VCaP (cell line): ENCODE measurements at regions not wholly inside any gene's neighbourhood (a gene's known extent, or its start where the extent isn't known, plus 50 kb on each side); places are given as distances from the start of the nearest gene placed in this dataset.

Experiments
- H3K27ac ChIP-seq: fragments of 450-650 bp; 2 replicates; pipeline ENCODE4 v1.5.1; 2017
- CTCF ChIP-seq: fragments of 450-650 bp; conservative IDR thresholded peaks from 2 replicates; pipeline ENCODE4 v1.5.1; 2017; ENCODE audit warnings: mild to moderate bottlenecking, moderate library complexity

DNA sequence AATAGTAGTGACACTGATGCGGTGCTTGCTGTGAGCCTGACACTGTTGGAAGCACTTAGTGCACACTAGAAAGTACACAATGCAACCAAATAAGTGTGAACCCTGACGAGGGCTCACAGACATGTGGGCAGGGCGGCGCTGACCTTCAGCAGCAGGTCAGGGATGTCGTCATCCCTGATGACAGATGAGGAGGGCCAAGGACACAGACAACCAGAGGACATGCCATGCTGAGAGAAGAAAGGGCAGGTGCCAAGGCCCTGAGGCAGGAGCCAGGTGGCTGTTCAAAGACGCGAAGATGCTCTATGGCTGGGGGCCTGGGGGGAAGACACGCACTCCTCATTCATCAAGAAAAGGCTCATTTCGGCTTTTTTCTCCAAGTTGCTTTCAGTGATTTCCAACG is 176.4 kb upstream of the CST7 start:
- TF ChIP-seq CTCF = no peak
- no peak overlapping the region for H3K27ac ChIP-seq

DNA sequence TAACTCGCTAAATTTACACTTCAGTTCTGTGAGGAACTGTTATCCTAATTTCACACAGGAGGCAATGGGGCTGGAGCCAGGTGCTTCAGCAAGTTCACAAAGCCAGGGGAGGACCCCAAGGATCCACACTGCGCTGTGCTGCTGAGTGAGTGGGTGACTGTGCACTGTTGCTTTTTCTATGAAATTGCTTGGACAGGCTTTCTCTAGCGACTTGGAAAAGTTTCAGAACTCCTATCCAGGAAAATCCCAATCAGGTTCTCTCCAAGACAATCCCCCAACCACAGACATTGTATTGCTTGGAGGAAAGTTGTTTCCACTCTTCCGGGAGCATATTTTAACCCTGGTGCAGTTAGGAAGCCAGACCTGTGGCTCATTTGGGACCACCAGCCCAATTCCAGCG is 175.9 kb upstream of the CST7 start:
- H3K27ac ChIP-seq = no peak overlapping the region

DNA sequence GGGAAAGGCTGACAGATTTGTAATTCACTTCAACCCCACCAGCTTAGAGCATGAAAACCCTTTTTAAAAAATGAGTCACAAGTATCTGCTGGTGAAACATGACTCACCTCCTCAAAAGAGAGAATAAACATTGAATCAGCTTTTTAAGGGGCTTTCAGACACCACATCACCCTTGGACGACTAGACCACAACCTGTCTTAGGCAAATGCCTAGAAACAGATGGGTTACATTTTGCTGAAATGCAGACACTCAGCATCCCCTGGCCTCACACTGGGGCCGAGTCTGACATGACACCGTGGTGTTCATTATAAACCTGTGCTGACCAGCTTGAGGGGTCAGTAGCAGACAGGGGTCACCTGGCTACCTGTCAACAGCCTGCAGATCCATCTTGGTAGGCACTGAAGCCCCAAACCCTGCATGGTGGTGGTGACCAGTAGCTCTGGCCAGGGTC is 175.3 kb upstream of the CST7 start:
- no peak for TF ChIP-seq CTCF
- no peak overlapping the region for H3K27ac ChIP-seq

More for the DNA sequence above, 175.9 kb upstream of the CST7 start:
- TF ChIP-seq CTCF = no peak

GRCh38 chr20:24775966-24776365 is 173.1 kb upstream of the CST7 start:
- H3K27ac ChIP-seq = no peak overlapping the region

DNA sequence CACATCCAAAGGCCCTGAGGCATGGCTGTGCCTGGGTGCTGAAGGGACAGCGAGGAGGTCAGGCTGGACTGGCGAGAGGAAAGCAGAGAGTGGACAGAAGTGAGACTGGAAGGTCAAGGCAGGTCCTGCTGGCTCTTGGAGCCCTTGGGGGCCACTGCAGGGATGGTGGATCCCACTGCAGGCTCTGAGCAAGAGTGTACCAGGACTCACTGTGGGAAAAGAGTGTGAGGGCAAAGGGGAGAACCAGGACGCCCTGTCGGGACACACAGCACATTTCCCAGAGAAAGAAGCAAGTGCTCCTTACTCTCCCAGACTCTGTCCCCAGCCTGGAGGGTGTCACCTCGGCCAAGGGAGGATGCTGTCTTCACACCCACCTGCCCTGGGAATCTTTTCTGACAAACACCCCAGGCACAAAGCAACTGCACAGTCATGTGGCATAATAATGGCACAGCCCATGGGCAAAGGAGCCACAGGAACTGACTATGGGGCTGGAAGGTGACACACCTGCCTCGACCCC is 172.3 kb upstream of the CST7 start:
- TF ChIP-seq CTCF = no peak
- no peak overlapping the region for H3K27ac ChIP-seq

More at GRCh38 chr20:24775966-24776365, 173.1 kb upstream of the CST7 start:
- TF ChIP-seq CTCF = no peak

- H3K27ac ChIP-seq = no peak overlapping the region
- TF ChIP-seq CTCF = no peak
Observed at GRCh38 chr20:24777746-24778145, 171.3 kb upstream of the CST7 start.

GRCh38 chr20:24778585-24779031 is 170.5 kb upstream of the CST7 start:
- H3K27ac ChIP-seq = peak overlapping the region; percentile 22
- peak; percentile 52 for TF ChIP-seq CTCF

GRCh38 chr20:24779131-24779530 is 169.9 kb upstream of the CST7 start:
- TF ChIP-seq CTCF = no peak
- peak overlapping the region; percentile 22 for H3K27ac ChIP-seq
